Thyroid gland (tissue), 4 donors: ENCODE measurements at regions not wholly inside any gene's neighbourhood (a gene's known extent, or its start where the extent isn't known, plus 50 kb on each side); places are given as distances from the start of the nearest gene placed in this dataset.

Experiments
- DNase-seq, 2 donors: peaks; one replicate each; pipeline ENCODE4 v3.0.0-alpha.2; 2019
- H3K27ac ChIP-seq, 3 donors: fragments of 200-600 bp; sonication (generic); 1 replicate in 2 of 3; 2 replicates in 1 of 3; pipeline ENCODE4 v1.5.1; 2016 to 2019; ENCODE audit warnings: mild to moderate bottlenecking in 1 of 3, moderate library complexity in 1 of 3
- H3K27me3 ChIP-seq: fragments of 200-600 bp; sonication (generic); one replicate; pipeline ENCODE4 v1.5.1; 2019
- H3K36me3 ChIP-seq, 2 donors: fragments of 200-600 bp; sonication (generic); one replicate each; pipeline ENCODE4 v1.5.1; 2016 to 2019
- H3K4me1 ChIP-seq, 2 donors: fragments of 200-600 bp; sonication (generic); one replicate each; pipeline ENCODE4 v1.5.1; 2017 to 2019
- H3K4me3 ChIP-seq, 3 donors: fragments of 200-600 bp; sonication (generic); replicated peaks in 1 of 3; 1 replicate in 2 of 3; 2 replicates in 1 of 3; pipeline ENCODE4 v1.5.1; 2016; ENCODE audit warnings: mild to moderate bottlenecking in 1 of 3
- H3K9me3 ChIP-seq: fragments of 200-600 bp; sonication (generic); one replicate; pipeline ENCODE4 v1.5.1; 2017
- CTCF ChIP-seq, 6 experiments: fragments of 200-600 bp in 3 of 6; fragments of 450-650 bp in 3 of 6; sonication (generic) in 3 of 6; IDR thresholded peaks; one replicate each; pipeline ENCODE4 v1.5.1; 2016 to 2019; ENCODE audit warnings: antibody characterized with exemption in 6 of 6, mild to moderate bottlenecking in 2 of 6, inconsistent platforms in 1 of 6, moderate library complexity in 1 of 6
- POLR2A ChIP-seq, 2 donors: fragments of 450-650 bp; IDR thresholded peaks; one replicate each; pipeline ENCODE4 v1.6.1; 2017; ENCODE audit warnings: antibody characterized with exemption in 2 of 2, mild to moderate bottlenecking in 2 of 2, moderate library complexity in 1 of 2
- WGBS, 2 donors: methylation state at CpG; one replicate each; pipeline ENCODE4 v1.1.5; 2017; 5-methylcytosine and 5-hydroxymethylcytosine counted together
- intact Hi-C: fragments of 100-400 bp; cut with DNase I; formaldehyde crosslinking; loops from one replicate; pipeline ENCODE4 v1.15.1; 2023

DNA sequence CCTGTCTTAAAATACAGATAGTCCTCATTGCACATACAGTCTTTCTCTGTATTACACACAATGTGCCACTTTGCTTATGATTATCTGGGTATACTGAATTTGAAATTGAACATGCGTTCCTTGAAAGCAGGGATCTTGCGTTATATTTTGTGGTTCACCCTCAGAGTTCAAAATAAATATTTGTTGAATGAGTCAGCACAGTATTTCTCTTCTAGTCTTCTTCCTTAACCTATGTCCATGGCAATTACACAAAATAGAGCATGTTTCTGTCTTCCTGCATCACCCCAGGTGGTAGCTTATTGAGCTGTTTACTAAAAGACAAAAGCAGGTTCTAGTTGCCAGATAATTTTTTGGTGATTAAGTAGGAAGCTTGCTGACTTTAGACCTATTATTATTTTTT is 272.9 kb upstream of the FERMT1 start:
- Histone ChIP-seq H3K36me3 (no peaks in the 10 kb centered on the region), H3K9me3 (no peaks in the 10 kb centered on the region), H3K27me3 (no peaks in the 10 kb centered on the region), H3K4me1 (no peaks in the 10 kb centered on the region), H3K27ac (no peak overlapping the region), H3K4me3 (no peak overlapping the region)
- 0% methylated on average over 2 of the region's 2 CpGs for WGBS, 2 donors
- no peak for DNase-seq
- no peak for TF ChIP-seq CTCF (IDR thresholded peaks at IDR 0.05)
- no peak for TF ChIP-seq POLR2A (IDR thresholded peaks at IDR 0.05)
- intact Hi-C loops = no loop called here

- no peak for TF ChIP-seq POLR2A (IDR thresholded peaks at IDR 0.05)
- TF ChIP-seq CTCF (IDR thresholded peaks at IDR 0.05) = no peak
- Histone ChIP-seq H3K9me3 (no peaks in the 10 kb centered on the region), H3K27ac (no peak overlapping the region), H3K4me3 (no peak overlapping the region), H3K27me3 (no peaks in the 10 kb centered on the region), H3K4me1 (no peaks in the 10 kb centered on the region), H3K36me3 (no peaks in the 10 kb centered on the region)
- WGBS, 2 donors = 77 to 85% methylated on average over 4 of the region's 4 CpGs
- intact Hi-C loops = no loop called here
- no peak for DNase-seq
Observed at GRCh38 chr20:6388671-6389197, 265.9 kb upstream of the FERMT1 start.

- no peak overlapping the region for H3K27ac ChIP-seq
- no peak overlapping the region for H3K4me3 ChIP-seq
- H3K27me3 ChIP-seq = no peaks in the 10 kb centered on the region
- H3K9me3 ChIP-seq = no peaks in the 10 kb centered on the region
- intact Hi-C loops = no loop called here
- H3K4me1 ChIP-seq = no peaks in the 10 kb centered on the region
- WGBS, 2 donors = 84 to 92% methylated on average over 2 of the region's 2 CpGs
- no peaks in the 10 kb centered on the region for H3K36me3 ChIP-seq
- DNase-seq = no peak
- TF ChIP-seq CTCF (IDR thresholded peaks at IDR 0.05) = no peak
- TF ChIP-seq POLR2A (IDR thresholded peaks at IDR 0.05) = no peak
Observed at GRCh38 chr20:6384956-6385486, 262.2 kb upstream of the FERMT1 start.

GRCh38 chr20:6384380-6384779 is 261.6 kb upstream of the FERMT1 start:
- no peak for TF ChIP-seq CTCF (IDR thresholded peaks at IDR 0.05)
- TF ChIP-seq POLR2A (IDR thresholded peaks at IDR 0.05) = no peak
- 59 to 81% methylated on average over 4 of the region's 4 CpGs for WGBS, 2 donors
- H3K36me3 ChIP-seq = no peaks in the 10 kb centered on the region
- intact Hi-C loops = no loop called here
- DNase-seq = no peak
- no peak overlapping the region for H3K4me3 ChIP-seq
- no peaks in the 10 kb centered on the region for H3K9me3 ChIP-seq
- H3K27ac ChIP-seq = no peak overlapping the region
- H3K4me1 ChIP-seq = no peaks in the 10 kb centered on the region
- no peaks in the 10 kb centered on the region for H3K27me3 ChIP-seq

- no peak for TF ChIP-seq POLR2A (IDR thresholded peaks at IDR 0.05)
- TF ChIP-seq CTCF (IDR thresholded peaks at IDR 0.05) = peak in 5 of 6 experiments; percentile 17 to 61 (median 53)
- WGBS, 2 donors = 41 to 55% methylated on average over 4 of the region's 4 CpGs
- intact Hi-C loops = no loop called here
- Histone ChIP-seq H3K36me3 (no peaks in the 10 kb centered on the region), H3K27ac (no peak overlapping the region), H3K4me1 (no peaks in the 10 kb centered on the region), H3K27me3 (no peaks in the 10 kb centered on the region), H3K4me3 (no peak overlapping the region), H3K9me3 (no peaks in the 10 kb centered on the region)
- DNase-seq = peak in 1 of 2 donors; percentile 5
Observed at GRCh38 chr20:6381887-6382286, 259.1 kb upstream of the FERMT1 start.
